ENCODE measurements at regions not wholly inside any gene's neighbourhood (a gene's known extent, or its start where the extent isn't known, plus 50 kb on each side); places are given as distances from the start of the nearest gene placed in this dataset.

- 0 out of 2 replicates have a peak, but pooled peaks cover 3% of the 10 kb centered on the region for H3F3A ChIP-seq (ENCODE audit: low read depth)
- H3K4me1 ChIP-seq (ENCODE audit: insufficient read depth, low read length, poor library complexity, severe bottlenecking) = peaks cover 30% of the 10 kb centered on the region
- no peak for TF ChIP-seq EZH2phosphoT487 (IDR thresholded peaks at IDR 0.05; ENCODE audit: borderline replicate concordance)
- TF ChIP-seq CTCF (conservative IDR thresholded peaks at IDR 0.05; ENCODE audit: low read length) = no peak
- H3K9ac ChIP-seq (ENCODE audit: low read depth, low read length, poor library complexity, severe bottlenecking) = no peak overlapping the region
- no peaks in the 10 kb centered on the region for H3K27me3 ChIP-seq (ENCODE audit: insufficient read depth, low read length, poor library complexity, severe bottlenecking)
- no peaks in the 10 kb centered on the region for H3K9me3 ChIP-seq (ENCODE audit: insufficient read depth, low read depth, low read length)
- peak overlapping the region; percentile 23 for H3K4me2 ChIP-seq (ENCODE audit: low read depth, low read length, poor library complexity, severe bottlenecking)
- H2AFZ ChIP-seq (ENCODE audit: low read length) = peak overlapping the region; percentile 58
- no peaks in the 10 kb centered on the region for H3K9me2 ChIP-seq (replicated peaks; ENCODE audit: low read depth, low read length)
- no peaks in the 10 kb centered on the region for H3K79me2 ChIP-seq (ENCODE audit: insufficient read depth, low read length)
- H3K4me3 ChIP-seq (ENCODE audit: low read length, poor library complexity, severe bottlenecking) = no peak overlapping the region
- H4K20me1 ChIP-seq (ENCODE audit: insufficient read depth, low read length, poor library complexity, severe bottlenecking) = no peaks in the 10 kb centered on the region
- no peaks in the 10 kb centered on the region for H3K36me3 ChIP-seq (ENCODE audit: insufficient read depth, low read length)
Measured at GRCh38 chr7:17521437-17521836, 223.0 kb downstream of the AHR start.

- Histone ChIP-seq H4K20me1 (ENCODE audit: insufficient read depth, low read length, poor library complexity, severe bottlenecking) (no peaks in the 10 kb centered on the region), H3K79me2 (ENCODE audit: insufficient read depth, low read length) (no peaks in the 10 kb centered on the region), H2AFZ (ENCODE audit: low read length) (peak overlapping the region; percentile 50), H3K9me3 (ENCODE audit: insufficient read depth, low read depth, low read length) (no peaks in the 10 kb centered on the region), H3K27me3 (ENCODE audit: insufficient read depth, low read length, poor library complexity, severe bottlenecking) (no peaks in the 10 kb centered on the region), H3K4me1 (ENCODE audit: insufficient read depth, low read length, poor library complexity, severe bottlenecking) (peaks cover 30% of the 10 kb centered on the region), H3K4me3 (ENCODE audit: low read length, poor library complexity, severe bottlenecking) (no peak overlapping the region), H3F3A (ENCODE audit: low read depth) (0 out of 2 replicates have a peak, but pooled peaks cover 3% of the 10 kb centered on the region), H3K4me2 (ENCODE audit: low read depth, low read length, poor library complexity, severe bottlenecking) (peak overlapping the region; percentile 19), H3K9me2 (replicated peaks; ENCODE audit: low read depth, low read length) (no peaks in the 10 kb centered on the region), H3K9ac (ENCODE audit: low read depth, low read length, poor library complexity, severe bottlenecking) (no peak overlapping the region), H3K36me3 (ENCODE audit: insufficient read depth, low read length) (no peaks in the 10 kb centered on the region)
- TF ChIP-seq EZH2phosphoT487 (IDR thresholded peaks at IDR 0.05; ENCODE audit: borderline replicate concordance) = no peak
- no peak for TF ChIP-seq CTCF (conservative IDR thresholded peaks at IDR 0.05; ENCODE audit: low read length)
Measured at GRCh38 chr7:17523813-17524739, 225.6 kb downstream of the AHR start.

GRCh38 chr7:17524746-17525145, 226.3 kb downstream of the AHR start:
- Histone ChIP-seq H3K4me2 (ENCODE audit: low read depth, low read length, poor library complexity, severe bottlenecking) (peak overlapping the region; percentile 19), H2AFZ (ENCODE audit: low read length) (peak overlapping the region; percentile 50), H3K9me3 (ENCODE audit: insufficient read depth, low read depth, low read length) (no peaks in the 10 kb centered on the region), H3K27me3 (ENCODE audit: insufficient read depth, low read length, poor library complexity, severe bottlenecking) (no peaks in the 10 kb centered on the region), H3K9ac (ENCODE audit: low read depth, low read length, poor library complexity, severe bottlenecking) (no peak overlapping the region), H3K9me2 (replicated peaks; ENCODE audit: low read depth, low read length) (no peaks in the 10 kb centered on the region), H4K20me1 (ENCODE audit: insufficient read depth, low read length, poor library complexity, severe bottlenecking) (no peaks in the 10 kb centered on the region), H3F3A (ENCODE audit: low read depth) (0 out of 2 replicates have a peak, but pooled peaks cover 3% of the 10 kb centered on the region), H3K4me3 (ENCODE audit: low read length, poor library complexity, severe bottlenecking) (no peak overlapping the region), H3K36me3 (ENCODE audit: insufficient read depth, low read length) (no peaks in the 10 kb centered on the region), H3K4me1 (ENCODE audit: insufficient read depth, low read length, poor library complexity, severe bottlenecking) (peaks cover 30% of the 10 kb centered on the region), H3K79me2 (ENCODE audit: insufficient read depth, low read length) (no peaks in the 10 kb centered on the region)
- TF ChIP-seq CTCF (conservative IDR thresholded peaks at IDR 0.05; ENCODE audit: low read length) = no peak
- TF ChIP-seq EZH2phosphoT487 (IDR thresholded peaks at IDR 0.05; ENCODE audit: borderline replicate concordance) = no peak

Measured in Loucy (cell line).